ENCODE measurements at regions not wholly inside any gene's neighbourhood (a gene's known extent, or its start where the extent isn't known, plus 50 kb on each side); places are given as distances from the start of the nearest gene placed in this dataset.

GRCh38 chr7:45106-46090, 147.0 kb upstream of the FAM20C start:
- WGBS, 2 donors: 71 to 80% methylated on average over 14 of the region's 14 CpGs
- TF ChIP-seq, protein P1, sequence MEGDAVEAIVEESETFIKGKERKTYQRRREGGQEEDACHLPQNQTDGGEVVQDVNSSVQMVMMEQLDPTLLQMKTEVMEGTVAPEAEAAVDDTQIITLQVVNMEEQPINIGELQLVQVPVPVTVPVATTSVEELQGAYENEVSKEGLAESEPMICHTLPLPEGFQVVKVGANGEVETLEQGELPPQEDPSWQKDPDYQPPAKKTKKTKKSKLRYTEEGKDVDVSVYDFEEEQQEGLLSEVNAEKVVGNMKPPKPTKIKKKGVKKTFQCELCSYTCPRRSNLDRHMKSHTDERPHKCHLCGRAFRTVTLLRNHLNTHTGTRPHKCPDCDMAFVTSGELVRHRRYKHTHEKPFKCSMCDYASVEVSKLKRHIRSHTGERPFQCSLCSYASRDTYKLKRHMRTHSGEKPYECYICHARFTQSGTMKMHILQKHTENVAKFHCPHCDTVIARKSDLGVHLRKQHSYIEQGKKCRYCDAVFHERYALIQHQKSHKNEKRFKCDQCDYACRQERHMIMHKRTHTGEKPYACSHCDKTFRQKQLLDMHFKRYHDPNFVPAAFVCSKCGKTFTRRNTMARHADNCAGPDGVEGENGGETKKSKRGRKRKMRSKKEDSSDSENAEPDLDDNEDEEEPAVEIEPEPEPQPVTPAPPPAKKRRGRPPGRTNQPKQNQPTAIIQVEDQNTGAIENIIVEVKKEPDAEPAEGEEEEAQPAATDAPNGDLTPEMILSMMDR (IDR thresholded peaks at IDR 0.05): no peak
- TF ChIP-seq POLR2A (IDR thresholded peaks at IDR 0.05): no peak

DNA sequence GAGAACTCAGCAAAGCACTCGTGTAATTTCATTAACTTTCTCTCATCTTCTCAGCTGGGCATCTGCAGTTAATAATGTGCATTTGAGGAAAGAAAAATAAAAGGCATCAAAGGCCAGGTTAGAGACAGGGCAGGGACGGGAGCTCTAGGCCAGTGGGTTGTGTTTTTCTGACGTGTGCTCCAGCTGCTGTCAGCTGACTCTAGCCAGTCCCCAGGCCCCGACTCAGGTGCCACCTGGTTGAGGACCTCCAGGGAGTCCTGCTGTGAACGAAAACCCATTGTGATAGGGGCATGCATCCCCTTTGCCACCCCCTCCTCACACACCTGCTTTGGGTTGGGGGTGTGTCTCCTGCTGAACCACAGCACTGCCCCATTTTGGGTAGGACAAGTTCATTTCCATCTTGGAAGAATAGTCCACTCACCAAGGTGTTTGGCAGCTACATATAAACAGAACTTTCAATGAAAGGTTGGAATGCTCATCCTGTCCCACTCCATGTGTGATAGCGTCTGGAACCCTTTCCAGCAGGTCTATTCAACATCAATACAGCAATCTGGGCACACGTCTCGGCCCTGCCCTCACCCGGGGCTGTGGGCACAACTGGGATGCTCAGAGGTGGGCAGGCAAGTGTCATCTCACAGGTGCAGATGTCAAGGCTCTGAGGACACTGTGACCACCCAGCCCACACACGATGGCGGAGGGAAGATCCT, 146.1 kb upstream of the FAM20C start:
- WGBS, 2 donors: 82 to 93% methylated on average over 11 of the region's 11 CpGs
- H3K27ac ChIP-seq: no peak overlapping the region
- no peak overlapping the region for H3K4me3 ChIP-seq (replicated peaks in 1 of 3)
- no peaks in the 10 kb centered on the region for H3K9me3 ChIP-seq
- H3K27me3 ChIP-seq: no peaks in the 10 kb centered on the region
- TF ChIP-seq POLR2A (IDR thresholded peaks at IDR 0.05): no peak
- TF ChIP-seq, protein P1 (IDR thresholded peaks at IDR 0.05): no peak
- intact Hi-C loops (cut with DNase I): no loop called here
- H3K36me3 ChIP-seq: no peaks in the 10 kb centered on the region
- peaks cover 23 to 26% of the 10 kb centered on the region in 2 donors for H3K4me1 ChIP-seq
- DNase-seq: no peak

More at GRCh38 chr7:45106-46090, 147.0 kb upstream of the FAM20C start:
- Histone ChIP-seq H3K27ac (no peak overlapping the region), H3K4me3 (replicated peaks in 1 of 3) (no peak overlapping the region), H3K27me3 (no peaks in the 10 kb centered on the region), H3K9me3 (no peaks in the 10 kb centered on the region), H3K4me1 (peaks cover 22% of the 10 kb centered on the region in 2 donors), H3K36me3 (no peaks in the 10 kb centered on the region)
- peak in 1 of 2 donors; percentile 10 for DNase-seq
- intact Hi-C loops (cut with DNase I): no loop called here

DNA sequence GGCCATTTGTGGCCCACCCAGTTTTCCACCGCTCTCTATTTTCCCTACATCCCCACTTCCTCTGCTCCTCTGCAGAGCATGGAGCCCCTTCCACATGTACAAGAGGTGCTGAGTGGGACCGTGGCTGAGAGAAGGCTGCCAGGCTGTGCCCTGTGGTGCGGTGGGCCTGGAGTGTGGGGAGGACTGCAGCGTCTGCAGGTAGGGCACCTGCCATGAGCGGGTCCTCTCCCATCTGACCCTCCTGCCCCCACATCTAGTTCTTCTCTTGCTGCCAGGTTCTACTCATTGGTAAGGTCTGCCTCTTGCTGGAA, 145.6 kb upstream of the FAM20C start:
- intact Hi-C loops (cut with DNase I): no loop called here
- no peak for TF ChIP-seq POLR2A (IDR thresholded peaks at IDR 0.05)
- TF ChIP-seq, protein P1 (IDR thresholded peaks at IDR 0.05): no peak
- Histone ChIP-seq H3K27ac (no peak overlapping the region), H3K9me3 (no peaks in the 10 kb centered on the region), H3K4me1 (peaks cover 22 to 28% of the 10 kb centered on the region in 2 donors), H3K36me3 (no peaks in the 10 kb centered on the region), H3K4me3 (replicated peaks in 1 of 3) (no peak overlapping the region), H3K27me3 (no peaks in the 10 kb centered on the region)
- peak in 1 of 2 donors; percentile 0 for DNase-seq
- 96 to 98% methylated on average over 5 of the region's 5 CpGs for WGBS, 2 donors

- H3K27me3 ChIP-seq: no peaks in the 10 kb centered on the region
- no peaks in the 10 kb centered on the region for H3K9me3 ChIP-seq
- no peak for TF ChIP-seq POLR2A (IDR thresholded peaks at IDR 0.05)
- TF ChIP-seq, protein P1 (IDR thresholded peaks at IDR 0.05): no peak
- H3K36me3 ChIP-seq: no peaks in the 10 kb centered on the region
- H3K4me3 ChIP-seq (replicated peaks in 1 of 3): no peak overlapping the region
- peaks cover 40 to 48% of the 10 kb centered on the region in 2 donors for H3K4me1 ChIP-seq
- 45 to 71% methylated on average over 11 of the region's 11 CpGs for WGBS, 2 donors
- peak; percentile 22 to 33 for DNase-seq
- H3K27ac ChIP-seq: peak overlapping the region; percentile 55 to 89 (median 55)
- intact Hi-C loops (cut with DNase I): no loop called here
Observed at GRCh38 chr7:51456-52068, 140.8 kb upstream of the FAM20C start.

Data from thyroid gland (tissue), 4 donors.